ENCODE measurements at regions not wholly inside any gene's neighbourhood (a gene's known extent, or its start where the extent isn't known, plus 50 kb on each side); places are given as distances from the start of the nearest gene placed in this dataset.

DNA sequence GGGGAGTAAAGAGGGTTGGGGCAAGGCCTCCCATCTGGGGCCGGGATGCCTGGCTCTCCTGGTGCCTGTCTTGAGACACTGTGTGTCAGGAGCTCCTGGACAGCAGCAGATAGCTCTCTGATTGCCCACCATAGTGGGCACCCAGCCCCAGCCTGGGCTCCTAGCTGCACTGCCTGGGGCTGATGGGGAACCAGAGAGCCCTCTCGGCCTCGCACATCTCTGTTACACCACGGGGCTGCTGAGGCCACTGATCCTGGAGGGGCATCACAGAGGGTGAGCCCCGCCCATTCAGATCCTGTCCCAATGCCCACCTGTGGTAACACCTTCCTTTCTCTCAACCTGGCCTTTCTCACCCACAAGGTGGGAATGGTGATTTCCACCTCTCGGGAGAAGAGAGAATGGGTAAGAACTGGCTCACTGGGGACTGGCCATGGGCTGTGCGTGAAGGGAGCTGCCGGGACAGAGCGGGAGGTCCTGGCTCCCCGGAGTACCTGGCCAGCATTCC is 135.9 kb downstream of the URI1 start:
- no peak for DNase-seq (ENCODE audit: low read depth)
- no peak overlapping the region for H3K4me3 ChIP-seq (ENCODE audit: low read depth, low read length)
- TF ChIP-seq, protein P1, sequence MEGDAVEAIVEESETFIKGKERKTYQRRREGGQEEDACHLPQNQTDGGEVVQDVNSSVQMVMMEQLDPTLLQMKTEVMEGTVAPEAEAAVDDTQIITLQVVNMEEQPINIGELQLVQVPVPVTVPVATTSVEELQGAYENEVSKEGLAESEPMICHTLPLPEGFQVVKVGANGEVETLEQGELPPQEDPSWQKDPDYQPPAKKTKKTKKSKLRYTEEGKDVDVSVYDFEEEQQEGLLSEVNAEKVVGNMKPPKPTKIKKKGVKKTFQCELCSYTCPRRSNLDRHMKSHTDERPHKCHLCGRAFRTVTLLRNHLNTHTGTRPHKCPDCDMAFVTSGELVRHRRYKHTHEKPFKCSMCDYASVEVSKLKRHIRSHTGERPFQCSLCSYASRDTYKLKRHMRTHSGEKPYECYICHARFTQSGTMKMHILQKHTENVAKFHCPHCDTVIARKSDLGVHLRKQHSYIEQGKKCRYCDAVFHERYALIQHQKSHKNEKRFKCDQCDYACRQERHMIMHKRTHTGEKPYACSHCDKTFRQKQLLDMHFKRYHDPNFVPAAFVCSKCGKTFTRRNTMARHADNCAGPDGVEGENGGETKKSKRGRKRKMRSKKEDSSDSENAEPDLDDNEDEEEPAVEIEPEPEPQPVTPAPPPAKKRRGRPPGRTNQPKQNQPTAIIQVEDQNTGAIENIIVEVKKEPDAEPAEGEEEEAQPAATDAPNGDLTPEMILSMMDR (IDR thresholded peaks at IDR 0.05; ENCODE audit: insufficient read depth, low read depth, low read length, missing control alignments), result no peak

DNA sequence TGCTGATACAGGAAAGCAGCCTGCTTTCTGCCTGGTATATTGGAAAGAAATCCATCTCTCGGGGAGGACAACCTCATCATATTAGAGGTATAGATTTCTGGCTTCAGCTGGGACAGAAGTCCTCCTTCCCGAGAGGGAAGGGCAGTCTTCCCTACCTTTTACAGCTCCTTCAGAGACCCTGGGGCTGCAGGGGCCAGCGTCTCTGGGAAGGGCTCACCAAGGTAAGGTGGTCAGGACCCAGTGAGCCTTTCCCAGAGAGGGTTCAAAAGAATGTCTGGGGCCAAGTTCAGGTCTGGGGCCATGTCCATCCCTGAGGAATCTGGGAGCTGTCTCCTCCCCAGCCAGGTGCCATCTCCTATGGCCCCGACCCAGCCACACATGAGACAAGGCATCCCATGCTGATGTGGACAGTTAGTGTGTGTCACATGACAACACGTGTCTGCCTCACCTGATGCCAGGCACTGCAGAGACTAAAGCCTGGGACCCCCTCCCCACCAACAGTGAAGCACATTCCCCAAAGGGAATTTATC is 136.4 kb downstream of the URI1 start:
- DNase-seq (ENCODE audit: low read depth), result no peak
- no peak overlapping the region for H3K4me3 ChIP-seq (ENCODE audit: low read depth, low read length)
- TF ChIP-seq, protein P1 (IDR thresholded peaks at IDR 0.05; ENCODE audit: insufficient read depth, low read depth, low read length, missing control alignments), result no peak

DNA sequence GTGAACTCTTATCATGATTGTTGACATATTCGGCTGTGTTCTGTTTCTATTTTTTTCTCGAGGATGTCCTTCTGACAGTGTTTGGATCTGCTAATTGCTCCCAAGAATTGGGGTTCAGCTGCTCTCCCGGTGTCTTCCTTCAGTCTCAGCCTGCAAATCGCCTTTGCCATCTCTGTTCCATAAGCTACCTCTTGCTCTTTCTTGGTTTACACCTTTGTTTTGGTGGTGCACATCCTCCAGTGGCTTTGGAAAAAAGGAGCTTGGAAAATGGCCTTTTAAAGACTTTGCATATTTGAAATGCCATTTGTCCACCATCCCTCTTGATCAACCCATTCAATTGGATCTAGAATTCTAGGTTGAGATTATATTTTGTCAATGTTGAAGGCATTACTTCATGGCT is 137.2 kb downstream of the URI1 start:
- no peak overlapping the region for H3K4me3 ChIP-seq (ENCODE audit: low read depth, low read length)
- DNase-seq (ENCODE audit: low read depth), result no peak
- TF ChIP-seq, protein P1 (IDR thresholded peaks at IDR 0.05; ENCODE audit: insufficient read depth, low read depth, low read length, missing control alignments), result no peak

DNA sequence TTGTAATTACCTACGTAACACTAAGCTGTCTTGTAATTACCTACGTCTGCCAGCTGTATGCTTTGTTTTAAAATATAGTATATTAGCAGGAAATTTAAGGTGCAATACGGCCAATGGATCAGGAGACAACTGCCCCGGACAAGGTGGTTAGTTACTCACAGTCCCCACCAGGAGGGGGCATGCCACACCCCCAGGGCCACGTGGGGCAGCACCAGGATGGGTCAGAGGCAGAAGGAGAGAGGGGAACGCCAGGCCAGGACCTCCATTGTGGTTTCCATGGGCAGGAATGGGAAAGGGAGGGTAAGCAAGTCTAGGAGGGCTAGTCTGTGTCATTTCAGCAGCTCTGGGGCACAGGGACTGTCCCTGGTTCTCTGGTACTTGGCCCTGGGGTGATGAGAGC is 140.1 kb downstream of the URI1 start:
- no peak overlapping the region for H3K4me3 ChIP-seq (ENCODE audit: low read depth, low read length)
- no peak for DNase-seq (ENCODE audit: low read depth)
- TF ChIP-seq, protein P1 (IDR thresholded peaks at IDR 0.05; ENCODE audit: insufficient read depth, low read depth, low read length, missing control alignments), result no peak

DNA sequence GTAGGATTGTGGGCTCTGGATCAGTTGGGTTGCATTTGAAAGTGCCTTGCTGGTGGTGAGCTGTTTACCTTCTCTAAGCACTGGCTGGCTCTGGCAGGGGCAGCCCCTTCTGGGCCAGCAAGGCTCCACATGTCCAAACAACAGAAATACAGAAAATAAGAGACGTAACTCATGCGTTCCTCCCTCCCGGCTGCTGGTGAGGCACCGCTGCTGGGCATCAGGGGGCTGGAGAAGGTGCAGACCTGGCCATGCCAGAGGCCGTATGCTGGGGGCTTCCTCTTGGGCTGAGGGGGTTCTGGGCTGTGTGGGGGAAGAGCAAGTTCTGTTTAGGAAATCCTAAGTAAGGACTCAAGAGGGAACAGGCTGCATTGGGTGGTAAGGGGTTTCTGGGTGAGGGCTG is 140.6 kb downstream of the URI1 start:
- no peak for DNase-seq (ENCODE audit: low read depth)
- H3K4me3 ChIP-seq (ENCODE audit: low read depth, low read length), result no peak overlapping the region
- TF ChIP-seq, protein P1 (IDR thresholded peaks at IDR 0.05; ENCODE audit: insufficient read depth, low read depth, low read length, missing control alignments), result no peak

DNA sequence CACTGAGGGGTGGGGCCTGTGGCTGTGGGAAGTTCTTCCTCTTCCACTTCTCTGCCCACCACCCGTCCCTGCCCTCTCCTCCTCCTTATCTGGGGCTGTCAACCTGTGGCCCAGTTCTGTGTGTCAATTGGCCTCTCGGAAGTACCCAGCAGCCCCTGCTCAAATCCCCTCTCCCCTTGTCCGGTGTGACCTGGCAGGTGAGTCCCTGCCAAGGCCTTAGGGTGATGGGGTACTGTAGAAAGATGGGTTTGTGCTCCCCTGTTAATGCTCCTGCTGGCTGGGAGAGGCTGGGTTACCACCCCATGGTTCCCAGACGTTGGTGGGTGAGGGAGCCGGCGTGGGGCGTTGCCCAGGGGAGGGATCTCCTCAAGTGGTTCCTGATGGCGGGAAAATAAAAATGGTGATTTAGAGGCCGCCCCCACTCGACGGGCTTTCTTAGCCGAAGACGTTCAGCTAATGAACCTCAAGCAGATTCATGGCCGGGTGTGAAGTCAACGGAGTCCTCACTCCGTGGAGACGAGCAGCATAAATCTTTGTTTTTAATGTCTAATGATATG is 141.2 kb downstream of the URI1 start:
- H3K4me3 ChIP-seq (ENCODE audit: low read depth, low read length), result no peak overlapping the region
- TF ChIP-seq, protein P1 (IDR thresholded peaks at IDR 0.05; ENCODE audit: insufficient read depth, low read depth, low read length, missing control alignments), result no peak
- DNase-seq (ENCODE audit: low read depth), result no peak

DNA sequence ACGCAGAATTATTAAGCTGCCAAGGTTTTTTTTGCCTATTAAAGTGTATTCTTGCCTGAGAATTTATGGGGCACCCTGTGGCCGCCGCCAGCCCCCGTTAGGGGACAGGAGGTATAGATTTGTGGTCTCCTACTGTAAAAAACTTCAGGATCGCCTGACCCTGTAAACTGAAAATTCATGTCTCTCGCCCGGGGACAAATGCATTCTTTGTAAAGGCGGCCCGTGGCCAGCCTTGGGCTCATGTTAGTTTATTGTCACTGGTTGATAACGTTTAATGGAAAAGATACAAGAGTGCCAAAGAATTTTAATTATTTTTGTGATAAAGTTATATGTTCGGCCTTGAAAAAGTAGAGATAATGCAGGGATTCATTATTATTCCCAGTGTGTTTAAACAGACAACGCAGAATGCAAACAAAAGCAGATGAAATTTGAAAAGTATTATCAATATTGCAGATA is 141.7 kb downstream of the URI1 start:
- no peak for DNase-seq (ENCODE audit: low read depth)
- TF ChIP-seq, protein P1 (IDR thresholded peaks at IDR 0.05; ENCODE audit: insufficient read depth, low read depth, low read length, missing control alignments), result no peak
- H3K4me3 ChIP-seq (ENCODE audit: low read depth, low read length), result no peak overlapping the region
